PC-9 (cell line): ENCODE measurements at regions not wholly inside any gene's neighbourhood (a gene's known extent, or its start where the extent isn't known, plus 50 kb on each side); places are given as distances from the start of the nearest gene placed in this dataset.

Experiments
- BruUV-seq: library from RNA; stranded (reverse); fragments of 400-500 nt; replicated peaks from 2 replicates; lab custom pipeline; 2021; lab: Mats Ljungman, UMichigan
- CTCF ChIA-PET: fragments of 300-600 bp; sonication (Branson Sonifier 250); formaldehyde crosslinking; loops from one replicate; lab custom pipeline; 2022; ENCODE audit warnings: antibody characterized with exemption; lab: Charles Lee
- POLR2A ChIA-PET: fragments of 300-600 bp; sonication (Branson Sonifier 250); formaldehyde crosslinking; loops from one replicate; lab custom pipeline; 2022; ENCODE audit warnings: antibody characterized with exemption; ENCODE audit not compliant: unreplicated experiment; lab: Charles Lee
- DNase-seq, 2 experiments: peaks; one replicate each; pipeline versions ENCODE4 v3.0.0 to v3.0.0-alpha.2; 2015 to 2022; ENCODE audit warnings: mixed read lengths in 1 of 2
- H2AFZ ChIP-seq: fragments of 200-600 bp; sonication (generic); 2 replicates; pipeline ENCODE4 v1.8.1; 2017; ENCODE audit warnings: antibody characterized with exemption
- H3F3A ChIP-seq: fragments of 200-600 bp; sonication (generic); 2 replicates; pipeline ENCODE4 v1.8.1; 2017; ENCODE audit warnings: antibody characterized with exemption, mild to moderate bottlenecking, low read depth; ENCODE audit not compliant: insufficient read depth
- H3K27ac ChIP-seq: fragments of 200-600 bp; sonication (generic); 2 replicates; pipeline ENCODE4 v1.6.1; 2016; ENCODE audit warnings: mixed run types
- H3K27me3 ChIP-seq: fragments of 200-600 bp; sonication (generic); 2 replicates; pipeline ENCODE4 v1.6.1; 2016; ENCODE audit warnings: low read depth, mixed run types; ENCODE audit not compliant: insufficient read depth
- H3K36me3 ChIP-seq: fragments of 200-600 bp; sonication (generic); 2 replicates; pipeline ENCODE4 v1.6.1; 2016; ENCODE audit warnings: low read depth, mixed run types
- H3K4me1 ChIP-seq: fragments of 200-600 bp; sonication (generic); replicated peaks from 2 replicates; pipeline ENCODE4 v1.6.1; 2016; ENCODE audit warnings: mixed run types; ENCODE audit not compliant: insufficient read depth
- H3K4me2 ChIP-seq: fragments of 200-600 bp; sonication (generic); 2 replicates; pipeline ENCODE4 v1.6.1; 2017; ENCODE audit warnings: mixed run types
- H3K4me3 ChIP-seq: fragments of 200-600 bp; sonication (generic); 2 replicates; pipeline ENCODE4 v1.6.1; 2016; ENCODE audit warnings: mixed run types
- H3K79me2 ChIP-seq: fragments of 200-600 bp; sonication (generic); 2 replicates; pipeline ENCODE4 v1.6.1; 2017; ENCODE audit warnings: low read depth, mixed run types
- H3K9me2 ChIP-seq: fragments of 200-600 bp; sonication (generic); 2 replicates; pipeline ENCODE4 v1.8.1; 2017; ENCODE audit warnings: mild to moderate bottlenecking; ENCODE audit not compliant: insufficient read depth
- H3K9me3 ChIP-seq: fragments of 200-600 bp; sonication (generic); 2 replicates; pipeline ENCODE4 v1.8.1; 2016; ENCODE audit warnings: low read depth; ENCODE audit not compliant: insufficient read depth
- H4K20me1 ChIP-seq: fragments of 200-600 bp; sonication (generic); 2 replicates; pipeline ENCODE4 v1.8.1; 2017; ENCODE audit not compliant: insufficient read depth
- CTCF ChIP-seq: fragments of 200-600 bp; sonication (generic); conservative IDR thresholded peaks from 2 replicates; pipeline ENCODE4 v1.6.1; 2017; ENCODE audit warnings: mixed run types, antibody characterized with exemption, mild to moderate bottlenecking, moderate library complexity
- EZH2 ChIP-seq: fragments of 200-600 bp; sonication (generic); IDR thresholded peaks from 2 replicates; pipeline ENCODE4 v1.8.0; 2017; ENCODE audit warnings: antibody characterized with exemption, low read depth
- intact Hi-C: fragments of 100-400 bp; cut with micrococcal nuclease; formaldehyde crosslinking; loops from one replicate; pipeline ENCODE4 v1.10.0; 2022; ENCODE audit not compliant: unreplicated experiment

GRCh38 chr10:129233351-129234148 is 233.5 kb upstream of the MGMT start:
- POLR2A ChIA-PET = no interaction called here
- TF ChIP-seq EZH2 (no peak), CTCF (no peak)
- H4K20me1 ChIP-seq = no peaks in the 10 kb centered on the region
- no peak for DNase-seq
- no TSS peak for BruUV-seq
- no peak overlapping the region for H3K4me3 ChIP-seq
- H3K79me2 ChIP-seq = no peaks in the 10 kb centered on the region
- no peaks in the 10 kb centered on the region for H3K36me3 ChIP-seq
- no peak overlapping the region for H2AFZ ChIP-seq
- no peak overlapping the region for H3K27ac ChIP-seq
- H3K27me3 ChIP-seq = peaks cover 43% of the 10 kb centered on the region
- H3K4me1 ChIP-seq = no peaks in the 10 kb centered on the region
- no peaks in the 10 kb centered on the region for H3F3A ChIP-seq
- CTCF ChIA-PET = no interaction called here
- H3K9me3 ChIP-seq = no peaks in the 10 kb centered on the region
- H3K4me2 ChIP-seq = peak overlapping the region; percentile 34
- H3K9me2 ChIP-seq = no peaks in the 10 kb centered on the region
- intact Hi-C loops = no loop called here

GRCh38 chr10:129236274-129236691 is 230.8 kb upstream of the MGMT start:
- BruUV-seq = no TSS peak
- H3K9me3 ChIP-seq = no peaks in the 10 kb centered on the region
- no peak overlapping the region for H3K4me2 ChIP-seq
- H3K27ac ChIP-seq = no peak overlapping the region
- H3K4me1 ChIP-seq = no peaks in the 10 kb centered on the region
- no peaks in the 10 kb centered on the region for H3K36me3 ChIP-seq
- intact Hi-C loops = no loop called here
- CTCF ChIA-PET = no interaction called here
- peaks cover 37% of the 10 kb centered on the region for H3K27me3 ChIP-seq
- H2AFZ ChIP-seq = no peak overlapping the region
- no peaks in the 10 kb centered on the region for H4K20me1 ChIP-seq
- H3K79me2 ChIP-seq = no peaks in the 10 kb centered on the region
- TF ChIP-seq CTCF (no peak), EZH2 (no peak)
- POLR2A ChIA-PET = no interaction called here
- H3K9me2 ChIP-seq = no peaks in the 10 kb centered on the region
- no peak for DNase-seq
- H3K4me3 ChIP-seq = no peak overlapping the region
- H3F3A ChIP-seq = no peaks in the 10 kb centered on the region

DNA sequence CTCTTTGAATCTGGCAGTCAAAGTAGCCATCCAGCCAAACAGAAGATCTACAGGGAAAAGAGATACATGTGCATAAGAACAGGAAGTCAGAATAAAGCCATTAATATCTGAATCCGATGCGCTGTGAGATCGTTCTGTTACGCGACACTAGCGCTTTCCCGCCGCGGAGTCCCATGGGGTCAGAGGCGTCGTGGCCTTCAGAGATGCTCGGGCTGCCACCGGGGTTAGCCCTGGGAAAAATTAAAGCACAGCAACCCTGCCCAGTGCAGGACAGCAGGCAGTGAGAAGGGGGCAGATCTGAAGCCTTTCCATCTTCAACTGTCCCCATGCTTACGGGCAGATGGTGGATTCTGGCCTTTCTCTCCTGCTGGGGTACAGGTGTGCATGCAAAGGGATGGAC is 225.6 kb upstream of the MGMT start:
- H3F3A ChIP-seq = no peaks in the 10 kb centered on the region
- H3K9me2 ChIP-seq = no peaks in the 10 kb centered on the region
- no peaks in the 10 kb centered on the region for H3K4me1 ChIP-seq
- peaks cover 29% of the 10 kb centered on the region; the same call in 1 of the 2 replicates for H3K27me3 ChIP-seq
- BruUV-seq = no TSS peak
- H3K79me2 ChIP-seq = no peaks in the 10 kb centered on the region
- H3K36me3 ChIP-seq = no peaks in the 10 kb centered on the region
- POLR2A ChIA-PET = no interaction called here
- H3K9me3 ChIP-seq = no peaks in the 10 kb centered on the region
- no peak overlapping the region for H3K4me3 ChIP-seq
- intact Hi-C loops = no loop called here
- H4K20me1 ChIP-seq = no peaks in the 10 kb centered on the region
- CTCF ChIA-PET = no interaction called here
- H2AFZ ChIP-seq = no peak overlapping the region
- no peak overlapping the region for H3K27ac ChIP-seq
- H3K4me2 ChIP-seq = no peak overlapping the region
- no peak for TF ChIP-seq CTCF
- no peak for TF ChIP-seq EZH2
- no peak for DNase-seq
